ENCODE measurements at regions not wholly inside any gene's neighbourhood (a gene's known extent, or its start where the extent isn't known, plus 50 kb on each side); places are given as distances from the start of the nearest gene placed in this dataset.
A peak's percentile ranks its signal among the peaks of the same experiment; 100 is the strongest.

- TF ChIP-seq CTCF (conservative IDR thresholded peaks at IDR 0.05; ENCODE audit: control insufficient read depth, insufficient read depth, low read depth, low read length), result no peak
- DNase-seq (ENCODE audit: low read depth), result peak; percentile 22
- no peak overlapping the region for H3K4me3 ChIP-seq (ENCODE audit: control insufficient read depth, low read depth, low read length)
Observed at GRCh38 chr13:104592127-104592526, 1525.9 kb upstream of the SLC10A2 start.

- H3K4me3 ChIP-seq (ENCODE audit: control insufficient read depth, low read depth, low read length), result no peak overlapping the region
- DNase-seq (ENCODE audit: low read depth), result peak; percentile 56
- TF ChIP-seq CTCF (conservative IDR thresholded peaks at IDR 0.05; ENCODE audit: control insufficient read depth, insufficient read depth, low read depth, low read length), result no peak
Observed at GRCh38 chr13:104586051-104586746, 1520.0 kb upstream of the SLC10A2 start.

GRCh38 chr13:104584481-104584880 lies 1518.3 kb upstream of the SLC10A2 start:
- no peak overlapping the region for H3K4me3 ChIP-seq (ENCODE audit: control insufficient read depth, low read depth, low read length)
- TF ChIP-seq CTCF (conservative IDR thresholded peaks at IDR 0.05; ENCODE audit: control insufficient read depth, insufficient read depth, low read depth, low read length), result no peak
- no peak for DNase-seq (ENCODE audit: low read depth)

GRCh38 chr13:104580931-104581330 lies 1514.7 kb upstream of the SLC10A2 start:
- no peak for DNase-seq (ENCODE audit: low read depth)
- no peak overlapping the region for H3K4me3 ChIP-seq (ENCODE audit: control insufficient read depth, low read depth, low read length)
- no peak for TF ChIP-seq CTCF (conservative IDR thresholded peaks at IDR 0.05; ENCODE audit: control insufficient read depth, insufficient read depth, low read depth, low read length)

- peak; percentile 1 for DNase-seq (ENCODE audit: low read depth)
- H3K4me3 ChIP-seq (ENCODE audit: control insufficient read depth, low read depth, low read length), result no peak overlapping the region
Observed at GRCh38 chr13:104577071-104577815, 1511.0 kb upstream of the SLC10A2 start.

GRCh38 chr13:104571893-104572229 lies 1505.6 kb upstream of the SLC10A2 start:
- DNase-seq (ENCODE audit: low read depth), result no peak
- TF ChIP-seq CTCF (conservative IDR thresholded peaks at IDR 0.05; ENCODE audit: control insufficient read depth, insufficient read depth, low read depth, low read length), result no peak
- H3K4me3 ChIP-seq (ENCODE audit: control insufficient read depth, low read depth, low read length), result no peak overlapping the region

More at GRCh38 chr13:104577071-104577815, 1511.0 kb upstream of the SLC10A2 start:
- no peak for TF ChIP-seq CTCF (conservative IDR thresholded peaks at IDR 0.05; ENCODE audit: control insufficient read depth, insufficient read depth, low read depth, low read length)
